ENCODE measurements at regions not wholly inside any gene's neighbourhood (a gene's known extent, or its start where the extent isn't known, plus 50 kb on each side); places are given as distances from the start of the nearest gene placed in this dataset.
A peak's percentile ranks its signal among the peaks of the same experiment; 100 is the strongest.

DNA sequence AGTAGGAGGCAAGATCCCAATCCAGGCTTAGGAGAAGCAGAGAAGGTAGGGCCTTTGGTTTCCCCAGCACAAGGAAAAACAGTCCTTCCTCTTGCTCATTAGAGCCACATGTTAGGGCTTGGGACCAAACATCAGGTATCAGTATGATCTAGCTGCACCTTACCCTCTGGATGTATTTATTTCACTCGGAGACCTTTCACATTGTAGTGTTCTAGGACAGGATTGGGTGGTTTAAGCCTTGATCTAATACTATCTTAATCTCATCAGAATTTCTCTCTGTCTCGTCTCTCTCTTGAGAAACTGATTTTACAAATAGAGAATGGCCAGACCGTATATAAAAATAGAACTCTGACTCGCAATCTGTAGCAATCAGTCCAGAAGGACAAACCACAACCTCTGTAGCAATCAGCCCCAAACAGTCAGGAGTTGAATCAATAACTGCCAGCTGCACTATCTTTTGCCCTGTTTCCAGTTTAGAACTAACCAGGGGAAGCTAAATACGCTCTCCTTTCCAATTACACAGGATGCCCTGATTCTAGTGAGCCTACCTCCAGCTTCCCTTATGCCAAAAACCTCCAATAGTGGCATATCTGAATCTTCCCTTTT is 207.1 kb downstream of the TDRD15 start:
- Histone ChIP-seq H3K36me3 (ENCODE audit: control insufficient read depth, insufficient read depth, low read length) (no peaks in the 10 kb centered on the region), H3K4me3 (ENCODE audit: insufficient read depth, low read depth, low read length) (no peak overlapping the region), H3K27ac (ENCODE audit: insufficient read depth, low read length) (no peak overlapping the region), H4K91ac (ENCODE audit: insufficient read depth, low read depth, low read length) (no peak overlapping the region), H3K4me2 (ENCODE audit: low read depth, low read length) (no peak overlapping the region), H3K27me3 (ENCODE audit: control insufficient read depth, insufficient read depth, low read length) (no peaks in the 10 kb centered on the region), H2BK120ac (ENCODE audit: low read depth, low read length) (no peak overlapping the region), H3K14ac (replicated peaks; ENCODE audit: low read depth, low read length) (no peak overlapping the region), H4K8ac (ENCODE audit: low read depth in 2 of 2, low read length in 2 of 2) (no peak overlapping the region), H2BK20ac (ENCODE audit: low read depth, low read length) (no peak overlapping the region; the same call in 1 of the 2 replicates), H2BK15ac (ENCODE audit: low read depth, low read length) (no peak overlapping the region), H2AK9ac (replicated peaks; ENCODE audit: low read depth, low read length, poor library complexity) (no peak overlapping the region), H3K56ac (ENCODE audit: extremely low read depth, insufficient read depth, low read length) (no peak overlapping the region), H3K9me1 (ENCODE audit: insufficient read depth, low read length) (no peaks in the 10 kb centered on the region), H3K4me1 (ENCODE audit: control insufficient read depth, insufficient read depth, low read length) (no peaks in the 10 kb centered on the region), H3K18ac (ENCODE audit: low read depth, low read length) (no peak overlapping the region; the same call in 1 of the 2 replicates), H4K20me1 (ENCODE audit: insufficient read depth, low read length) (no peaks in the 10 kb centered on the region), H3K9me3 (ENCODE audit: control insufficient read depth, insufficient read depth, low read length) (no peaks in the 10 kb centered on the region), H4K5ac (ENCODE audit: low read depth, low read length) (no peak overlapping the region), H3K79me1 (ENCODE audit: low read depth in 1 of 2, low read length in 2 of 2) (no peaks in the 10 kb centered on the region), H3K4ac (ENCODE audit: low read depth, low read length) (no peak overlapping the region), H2AFZ (replicated peaks; ENCODE audit: low read length, poor library complexity) (no peak overlapping the region), H3K9ac (ENCODE audit: low read depth, low read length) (no peak overlapping the region), H3K23ac (ENCODE audit: low read depth, low read length) (no peak overlapping the region), H2BK5ac (ENCODE audit: low read depth, low read length, poor library complexity, severe bottlenecking) (no peak overlapping the region), H2AK5ac (ENCODE audit: low read depth, low read length) (no peak overlapping the region)
- dilution Hi-C loops (cut with HindIII; ENCODE audit: low sequenced_read_pairs, unreplicated experiment): no loop called here
- DNase-seq (peak; percentile 38), ATAC-seq (ENCODE audit: low read depth) (no peak)
- ChIA-PET CTCF (interaction anchor here (0.8 kb wide), 1 partner anchor 42 kb away, joined by 3 read pairs; no protein-coding TSS in a partner anchor), POLR2A (ENCODE audit: unreplicated experiment) (no interaction called here)
- in situ Hi-C loops (cut with MboI; ENCODE audit: low sequenced_read_pairs): no loop called here
- TF ChIP-seq CEBPB (IDR thresholded peaks at IDR 0.05; ENCODE audit: low read depth, low read length) (no peak), SMC3 (IDR thresholded peaks at IDR 0.05; ENCODE audit: low read depth, low read length) (no peak)
- WGBS, 2 experiments (ENCODE audit: extremely low coverage in 2 of 2, insufficient read length in 1 of 2): 40% methylated on average over 1 of the region's 5 CpGs; no CpG with 5 or more reads in 1 of the 2 experiments
- no TSS peak for BruUV-seq (replicated peaks)
- intact Hi-C loops (cut with micrococcal nuclease): no loop called here

Measured in IMR-90 (cell line).